GM21825 (cell line): ENCODE measurements at regions not wholly inside any gene's neighbourhood (a gene's known extent, or its start where the extent isn't known, plus 50 kb on each side); places are given as distances from the start of the nearest gene placed in this dataset.
"Not testable (repeated sequence)": the region's sequence is repeated elsewhere in the genome, so short reads cannot be mapped to it uniquely, and the experiment has no call there.

Source experiments
- ATAC-seq: cut with Tn5 transposase; IDR thresholded peaks from one replicate; pipeline ENCODE4 v1.9.1; 2021; ENCODE audit warnings: mild to moderate bottlenecking, moderate library complexity; ENCODE audit not compliant: unreplicated experiment

DNA sequence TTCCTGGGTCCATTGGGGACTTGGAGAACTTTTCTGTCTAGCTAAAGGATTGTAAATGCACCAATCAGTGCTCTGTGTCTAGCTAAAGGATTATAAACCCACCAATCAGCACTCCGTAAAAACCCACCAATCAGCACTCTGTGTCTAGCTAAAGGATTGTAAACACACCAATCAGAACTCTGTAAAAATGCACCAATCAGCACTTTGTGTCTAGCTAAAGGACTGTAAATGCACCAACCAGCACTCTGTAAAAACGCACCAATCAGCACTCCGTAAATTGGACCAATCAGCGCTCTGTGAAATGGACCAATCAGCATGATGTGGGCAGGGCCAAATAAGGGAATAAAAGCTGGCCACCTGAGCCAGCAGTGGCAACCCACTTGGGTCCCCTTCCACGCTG, 522.4 kb upstream of the LINC00305 start:
- not testable (repeated sequence) for ATAC-seq

DNA sequence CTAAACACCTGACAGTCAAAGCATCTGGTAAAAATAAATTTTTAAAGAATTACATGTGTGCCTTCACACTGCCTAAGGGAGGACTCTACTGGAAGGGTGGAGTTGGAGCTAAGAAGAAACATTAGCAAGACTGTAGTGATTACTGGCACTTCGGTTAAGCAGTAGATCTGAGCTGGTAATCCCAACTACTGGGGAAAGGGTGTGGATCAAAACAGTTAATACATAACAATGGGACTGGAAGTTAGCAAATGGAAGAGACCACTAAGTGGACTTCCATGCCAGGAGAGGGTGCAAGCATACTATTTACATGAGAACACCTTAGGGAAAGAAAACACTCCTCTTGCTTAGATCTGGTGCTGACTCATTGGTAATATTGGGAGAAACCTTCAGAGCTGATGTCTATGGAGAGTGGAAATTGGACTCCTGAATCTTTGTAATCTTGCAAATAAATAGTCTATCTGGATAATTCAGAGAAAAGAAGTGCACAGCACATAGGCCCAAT, 519.6 kb upstream of the LINC00305 start:
- no peak for ATAC-seq

DNA sequence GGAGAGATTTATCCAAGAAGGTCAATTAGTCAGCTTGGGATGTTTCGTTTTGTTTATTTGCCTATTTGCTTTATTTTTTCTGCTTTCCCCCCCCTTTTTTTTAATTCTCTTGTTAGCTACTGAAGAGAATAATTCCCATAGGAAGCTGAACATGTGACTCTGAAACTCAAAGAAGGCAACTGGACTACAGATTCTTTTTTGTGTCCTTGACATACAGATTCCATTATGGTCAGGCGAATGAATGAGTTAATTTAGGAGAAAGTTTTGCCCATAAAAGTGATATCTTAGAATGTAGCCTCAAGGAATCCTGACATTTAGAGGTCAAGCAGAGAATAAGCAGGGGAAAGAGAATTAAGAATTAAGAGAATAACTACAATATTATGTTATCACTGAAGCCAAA, 514.2 kb upstream of the LINC00305 start:
- no peak for ATAC-seq

DNA sequence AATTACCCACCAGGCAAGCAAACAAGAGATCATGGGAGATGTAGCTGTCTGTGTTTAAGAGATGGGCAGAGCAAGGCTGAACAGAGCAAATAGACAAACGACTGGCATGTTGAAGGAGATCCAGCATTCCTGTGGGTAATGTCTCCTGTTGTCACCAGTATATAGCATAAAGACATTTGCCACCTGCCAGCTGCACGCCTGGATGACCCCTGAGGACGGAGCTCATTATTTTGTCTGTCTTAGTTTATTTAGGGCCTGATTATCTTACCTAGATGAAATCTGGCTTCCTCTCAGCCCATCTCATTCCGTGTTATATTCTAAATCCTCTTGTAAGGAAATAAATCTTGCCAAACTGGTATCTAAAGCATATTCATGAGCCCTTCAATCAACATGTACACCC, 510.3 kb upstream of the LINC00305 start:
- ATAC-seq, result no peak

DNA sequence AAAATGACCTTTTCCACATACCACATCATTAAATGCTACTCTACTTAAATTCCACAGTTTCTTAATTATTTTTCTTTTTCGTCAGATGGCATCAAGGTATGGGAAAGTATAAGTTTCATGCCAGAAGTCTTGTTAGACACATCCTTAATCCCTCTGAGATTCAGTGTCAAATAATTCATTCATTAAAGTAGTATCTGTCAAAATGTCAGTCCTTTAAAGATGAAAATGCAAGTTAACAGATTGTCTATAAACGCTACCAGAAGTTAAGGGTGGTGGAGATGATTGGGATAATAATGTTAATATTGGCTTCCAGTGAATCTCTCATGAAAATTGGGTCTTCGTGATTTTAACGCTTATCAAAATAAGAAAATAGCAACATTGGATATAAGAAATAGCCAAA, 504.2 kb upstream of the LINC00305 start:
- ATAC-seq, result no peak

DNA sequence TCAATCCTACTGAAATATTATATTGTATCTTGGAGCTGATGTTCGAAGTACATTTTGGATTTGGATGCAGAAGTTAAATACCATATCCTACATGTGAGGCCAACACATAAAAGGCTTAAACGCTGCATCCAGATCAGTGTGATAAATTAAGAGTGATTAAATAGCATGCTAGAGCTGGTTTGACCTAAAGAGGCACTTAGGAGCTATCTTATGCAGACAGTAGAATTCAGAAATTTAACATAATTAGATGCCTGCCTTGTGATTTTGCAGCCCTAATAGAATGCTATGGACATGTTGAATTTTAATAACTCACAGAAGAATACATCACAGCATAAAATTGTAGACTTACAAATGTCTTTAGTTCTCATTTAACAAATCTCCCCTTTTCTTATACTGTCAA, 501.2 kb upstream of the LINC00305 start:
- ATAC-seq, result no peak

DNA sequence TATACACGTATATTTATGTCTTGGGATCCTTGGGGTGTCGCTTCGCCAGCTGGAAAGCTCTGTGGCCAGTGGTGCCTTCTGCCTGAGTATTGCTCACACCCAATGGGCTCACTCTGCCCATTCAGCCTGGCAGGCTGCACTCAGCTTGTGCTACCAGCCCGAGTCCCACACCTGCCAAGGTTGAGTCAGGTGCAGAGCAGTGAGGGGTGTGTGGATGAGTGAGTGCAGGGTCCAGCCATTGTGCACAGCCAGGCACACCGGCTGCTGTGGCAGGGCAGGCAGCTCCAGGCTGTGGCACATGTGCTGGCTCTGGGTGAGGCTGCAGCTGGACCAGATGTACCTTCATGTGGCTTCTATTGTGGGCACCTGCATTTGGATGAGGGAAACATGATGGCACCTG, 496.9 kb upstream of the LINC00305 start:
- ATAC-seq, result no peak

DNA sequence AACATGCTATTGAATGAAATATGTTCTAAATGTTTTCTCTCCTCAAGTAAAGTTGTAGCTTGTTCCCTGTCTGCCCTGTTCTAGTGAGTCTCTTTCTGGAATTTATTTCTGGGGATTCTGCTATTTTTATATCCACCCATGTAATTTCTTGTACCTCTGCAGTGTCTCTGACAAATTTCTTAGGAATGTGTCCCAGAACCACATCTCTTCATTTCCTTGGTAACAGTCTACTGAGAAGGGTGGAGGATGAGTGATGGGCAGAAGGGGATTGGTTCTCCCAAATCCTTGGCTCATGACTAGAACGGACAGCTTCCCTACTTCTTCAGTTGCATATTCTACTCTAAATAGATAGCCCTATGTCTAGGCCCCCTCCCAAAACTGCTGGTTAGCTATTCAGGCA, 490.6 kb upstream of the LINC00305 start:
- no peak for ATAC-seq

DNA sequence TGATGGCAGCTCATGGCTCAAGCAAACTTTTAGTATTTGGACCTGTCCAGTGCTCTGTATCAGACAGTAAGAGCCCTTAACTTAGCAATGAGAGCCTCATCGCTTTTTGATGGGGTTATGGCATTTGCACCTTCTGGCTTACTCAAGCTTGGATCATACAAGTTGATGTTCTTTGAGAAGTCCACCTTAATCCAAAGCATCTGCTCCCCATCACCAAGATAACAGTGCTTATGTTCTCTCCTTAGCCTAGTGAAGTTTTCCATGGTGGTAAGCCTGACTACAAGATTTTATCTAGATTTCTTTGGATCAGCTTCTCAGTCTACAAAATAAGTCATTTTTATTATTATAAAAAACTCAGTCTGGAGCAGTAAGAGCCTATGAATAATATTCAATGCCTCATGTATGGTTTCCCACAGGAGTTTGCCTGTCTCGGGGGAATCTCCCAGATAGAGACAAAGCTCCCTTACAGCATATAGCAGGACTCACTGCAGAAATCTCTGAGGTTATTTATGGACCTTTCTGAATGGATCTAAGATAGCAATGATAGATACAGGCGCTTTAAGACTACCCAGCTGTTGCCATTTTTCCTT, 472.2 kb upstream of the LINC00305 start:
- ATAC-seq, result no peak

DNA sequence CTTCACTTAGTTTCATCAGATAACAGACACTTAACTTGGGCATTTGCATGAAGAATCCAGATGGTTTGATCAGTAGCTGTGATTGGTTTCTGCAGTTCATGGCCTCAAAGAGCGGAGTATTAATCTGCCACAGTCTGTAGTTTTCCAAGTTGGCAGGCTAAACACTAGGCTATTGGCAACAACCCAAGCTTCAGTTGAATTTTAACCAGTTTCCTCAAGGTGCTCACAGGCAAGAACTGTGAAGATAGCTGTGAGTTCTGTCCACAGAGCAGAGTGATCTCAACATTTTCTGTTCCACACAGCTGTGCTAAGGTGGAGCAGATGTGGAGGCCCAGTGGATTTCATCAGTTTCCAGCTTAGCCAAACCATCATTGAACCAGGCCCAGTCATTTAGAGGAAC, 469.5 kb upstream of the LINC00305 start:
- no peak for ATAC-seq

DNA sequence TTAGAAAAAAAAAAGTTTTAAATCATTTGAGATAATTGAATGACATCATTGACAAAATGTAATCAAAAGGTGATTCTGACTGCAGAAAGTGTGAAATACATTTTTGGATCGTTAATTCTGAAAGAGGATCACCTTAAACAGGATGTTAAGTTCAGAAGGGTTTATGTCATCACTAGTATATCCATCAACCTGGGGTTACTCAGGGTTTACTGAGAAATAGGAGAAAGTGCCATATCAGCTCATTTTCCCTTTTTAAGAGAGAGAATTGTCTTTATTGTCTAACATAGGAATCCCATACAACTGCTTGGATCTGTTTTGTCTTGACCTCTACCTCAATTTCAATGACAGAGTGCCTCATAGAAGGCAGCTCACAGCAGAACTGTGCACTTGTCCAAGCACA, 466.1 kb upstream of the LINC00305 start:
- ATAC-seq, result no peak

DNA sequence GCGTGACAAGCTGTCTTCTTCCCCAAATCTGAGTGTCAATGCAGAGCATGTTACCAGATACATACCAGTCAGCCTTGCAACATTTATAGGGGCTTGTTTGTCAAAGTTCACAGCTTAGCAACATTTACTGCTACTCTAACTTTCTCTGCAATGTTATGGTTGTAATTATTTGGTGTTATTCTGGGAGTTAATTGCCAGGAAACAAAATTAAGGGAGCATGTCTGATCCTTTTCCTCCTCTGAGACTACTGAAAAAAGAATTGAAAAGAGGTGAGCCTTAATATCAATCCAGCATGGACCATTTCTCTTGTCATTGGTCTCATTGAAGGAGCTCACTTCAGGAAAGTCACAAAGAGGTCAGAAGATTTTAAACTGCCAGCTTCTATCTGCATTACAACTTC, 465.6 kb upstream of the LINC00305 start:
- no peak for ATAC-seq

DNA sequence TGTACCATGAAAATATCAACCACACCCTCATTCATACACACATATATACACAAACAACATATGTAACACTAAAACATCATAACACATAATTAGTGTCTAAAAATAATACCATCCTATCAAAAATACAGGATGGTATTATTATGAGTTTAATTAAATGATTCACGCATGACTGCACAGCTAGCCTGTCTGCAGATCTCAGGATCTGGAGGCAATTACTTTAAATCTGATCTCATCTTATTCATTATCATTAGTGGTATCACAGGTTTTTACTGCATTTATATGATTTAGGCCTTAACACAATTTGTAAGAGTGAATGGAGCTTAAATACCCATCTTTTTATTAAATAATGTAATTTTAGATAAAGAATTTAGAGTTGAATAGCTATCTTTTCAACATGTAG, 443.4 kb upstream of the LINC00305 start:
- ATAC-seq, result no peak

DNA sequence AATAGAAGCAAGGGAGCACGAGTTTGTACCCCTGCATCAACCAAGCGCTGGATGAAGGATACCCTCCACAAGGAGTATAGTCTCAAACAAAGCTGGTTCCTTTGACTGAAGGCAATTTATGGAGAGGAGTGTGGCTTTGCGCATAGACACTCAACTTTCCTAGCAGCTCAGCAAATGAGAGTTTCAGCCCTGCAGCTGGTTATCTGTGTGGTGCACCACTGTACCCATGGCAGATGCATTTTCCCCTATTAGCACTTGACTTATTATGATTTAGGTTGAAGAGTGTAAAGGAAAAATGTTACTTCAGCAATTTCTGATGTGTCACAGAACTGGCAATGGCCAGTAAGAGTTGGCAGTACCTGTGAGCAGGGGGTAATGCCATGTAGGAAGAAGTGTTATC, 440.1 kb upstream of the LINC00305 start:
- no peak for ATAC-seq

DNA sequence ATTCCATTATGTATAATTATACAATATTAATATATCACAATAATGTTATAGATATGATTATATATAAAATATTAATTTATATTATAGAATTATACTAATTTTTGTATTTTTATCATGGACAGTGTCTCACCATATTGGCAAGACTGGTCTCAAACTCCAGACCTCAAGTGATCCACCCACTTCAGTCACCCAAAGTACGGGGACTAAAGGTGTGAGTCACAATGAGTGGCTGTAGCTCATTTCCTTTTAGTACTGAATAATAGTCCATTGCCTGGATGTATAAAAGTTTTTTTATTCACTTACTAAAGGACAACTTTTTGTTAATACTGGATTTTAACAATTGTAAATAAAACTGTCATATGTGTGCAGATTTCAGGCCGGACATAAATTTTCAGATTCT, 417.6 kb upstream of the LINC00305 start:
- no peak for ATAC-seq

DNA sequence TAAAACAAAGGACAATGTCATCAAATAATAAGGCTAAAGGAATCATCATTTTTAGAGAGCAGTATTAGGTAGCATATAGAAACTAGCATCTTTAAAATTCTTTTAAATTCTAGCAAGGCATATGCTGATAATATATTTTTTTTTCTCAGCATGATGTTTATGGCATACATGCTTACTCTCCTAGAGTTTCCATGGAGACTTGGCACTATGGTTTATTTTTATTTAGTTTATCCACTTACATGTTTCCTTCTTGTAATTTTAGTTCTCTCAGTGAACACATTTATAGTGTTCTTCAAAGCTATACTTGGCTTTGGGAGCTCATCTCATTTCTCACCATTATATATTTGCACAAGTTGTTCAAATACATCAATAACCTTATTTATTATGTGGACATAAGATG, 413.8 kb upstream of the LINC00305 start:
- ATAC-seq, result no peak

DNA sequence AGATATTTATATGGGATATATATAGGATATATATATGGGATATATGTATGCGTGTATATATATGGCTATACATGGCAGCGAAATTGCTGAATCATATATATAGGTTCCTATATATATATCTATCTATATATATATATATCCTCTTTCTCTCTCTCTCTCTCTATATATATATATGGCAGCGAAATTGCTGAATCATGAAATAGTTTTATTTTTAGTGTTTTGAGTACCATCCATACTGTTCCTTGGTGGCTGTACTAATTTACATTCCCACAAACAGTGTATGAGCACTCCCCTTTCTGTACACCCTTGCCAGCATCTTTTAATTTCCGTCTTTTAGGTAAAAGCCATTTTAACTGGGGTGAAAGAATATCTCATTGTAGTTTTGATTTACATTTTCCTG, 397.6 kb upstream of the LINC00305 start:
- no peak for ATAC-seq

DNA sequence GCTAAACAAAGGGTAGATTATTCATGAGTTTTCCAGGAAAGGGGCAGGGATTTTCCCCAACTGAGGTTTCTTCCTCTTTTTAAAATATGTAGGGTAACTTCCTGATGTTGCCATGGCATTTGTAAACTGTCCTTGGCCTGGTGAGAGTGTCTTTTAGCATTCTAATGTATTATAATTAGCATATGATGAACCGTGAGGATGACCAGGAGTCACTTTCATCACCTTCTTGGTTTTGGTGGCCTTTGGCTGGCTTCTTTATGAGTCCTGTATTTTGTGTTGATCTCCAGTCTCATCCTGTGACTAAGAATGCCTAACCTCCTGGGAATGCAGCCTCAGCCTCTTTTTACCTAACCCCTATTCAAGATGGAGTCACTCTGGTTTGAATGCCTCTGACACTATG, 391.0 kb upstream of the LINC00305 start:
- no peak for ATAC-seq

DNA sequence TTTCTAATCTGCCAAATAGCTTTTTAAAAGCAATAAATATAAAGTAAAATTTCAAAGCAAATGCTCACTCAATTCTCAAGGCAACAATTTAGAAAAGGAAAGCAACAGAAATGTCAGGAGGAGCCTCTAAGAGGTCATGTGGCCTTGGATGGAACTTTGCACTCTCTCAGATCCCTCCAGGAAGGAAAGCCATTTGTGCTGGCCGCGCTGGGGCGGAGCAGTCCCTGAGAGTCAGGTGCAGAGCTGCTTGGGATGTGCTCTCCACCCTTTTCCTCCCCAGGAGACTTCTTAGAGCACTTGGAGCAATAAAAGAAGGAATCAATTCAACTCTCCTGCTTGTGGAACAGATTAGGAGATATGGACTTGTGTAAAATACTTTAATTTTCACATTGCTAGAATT, 379.8 kb upstream of the LINC00305 start:
- ATAC-seq, result no peak

DNA sequence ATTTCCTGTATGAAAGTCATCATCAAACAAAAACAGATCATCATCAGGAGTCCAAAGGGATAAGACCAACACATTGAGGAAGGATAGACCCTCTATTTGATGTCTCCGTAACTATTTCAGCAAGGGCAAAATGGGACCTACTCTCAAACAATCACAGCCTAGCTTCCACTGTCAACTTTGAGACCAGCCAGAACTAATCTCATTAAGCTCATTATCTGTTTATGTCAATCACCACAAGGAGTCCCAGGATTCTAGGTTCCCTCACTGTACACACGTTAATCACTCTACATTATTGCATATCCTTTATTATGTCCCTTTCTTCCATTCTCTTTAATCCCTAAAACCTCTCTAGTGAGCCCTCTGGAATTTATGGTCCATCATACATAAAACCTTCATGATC, 370.3 kb upstream of the LINC00305 start:
- no peak for ATAC-seq

DNA sequence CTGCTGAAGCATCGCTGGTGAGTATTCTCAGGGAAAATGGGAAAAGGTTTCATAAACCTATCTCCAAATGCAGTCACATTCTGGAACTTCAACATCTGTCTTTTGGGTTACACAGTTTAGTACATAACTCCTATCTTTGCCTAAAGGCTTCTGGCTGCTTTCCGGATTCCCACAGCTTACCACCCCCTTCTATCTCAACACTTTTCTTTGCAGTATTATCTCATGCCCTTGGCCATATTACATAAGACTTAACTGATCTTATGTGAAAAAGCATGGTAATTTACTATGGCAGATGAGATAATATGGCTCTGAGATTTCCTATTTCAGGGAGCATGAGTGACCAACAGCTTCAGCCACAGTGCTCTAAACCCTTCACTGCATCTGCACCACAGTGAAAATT, 369.3 kb upstream of the LINC00305 start:
- no peak for ATAC-seq

DNA sequence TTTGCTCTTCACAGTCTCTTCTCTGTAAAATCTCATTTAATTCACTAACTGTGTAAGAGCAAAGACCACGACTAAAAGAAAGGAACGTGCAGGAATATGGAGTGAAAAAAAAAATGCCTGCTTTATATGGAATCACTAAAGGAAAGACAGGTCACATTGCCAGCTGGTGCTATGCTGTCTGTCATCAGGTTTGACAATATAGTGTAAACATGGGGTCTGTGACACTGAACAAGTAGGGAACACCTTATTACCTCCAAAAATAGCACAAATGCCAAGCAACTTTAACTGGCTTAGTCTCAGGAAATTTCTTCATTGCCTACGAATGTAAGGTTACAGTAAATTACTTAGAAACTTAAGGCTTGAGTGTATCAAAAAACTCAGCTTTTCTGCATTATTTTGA, 364.5 kb upstream of the LINC00305 start:
- no peak for ATAC-seq

DNA sequence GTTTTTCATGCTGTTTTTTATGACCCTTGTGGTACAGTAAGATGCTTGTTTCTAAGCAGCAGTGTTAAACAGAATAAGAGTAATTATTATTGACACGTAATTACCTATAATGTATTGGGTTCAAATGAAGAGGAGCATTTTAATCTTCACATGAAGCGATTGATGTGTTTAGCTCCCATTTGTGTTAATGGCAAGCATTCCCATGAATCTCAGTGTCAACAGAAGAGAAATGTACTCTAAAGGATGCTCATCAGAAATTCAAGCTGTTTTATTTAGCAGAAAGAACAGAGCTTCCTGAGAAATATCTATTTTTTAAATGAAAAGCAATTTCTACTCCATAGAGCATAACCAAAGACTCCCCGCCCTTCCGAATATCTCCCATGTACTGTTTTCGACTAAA, 341.3 kb upstream of the LINC00305 start:
- ATAC-seq, result no peak

DNA sequence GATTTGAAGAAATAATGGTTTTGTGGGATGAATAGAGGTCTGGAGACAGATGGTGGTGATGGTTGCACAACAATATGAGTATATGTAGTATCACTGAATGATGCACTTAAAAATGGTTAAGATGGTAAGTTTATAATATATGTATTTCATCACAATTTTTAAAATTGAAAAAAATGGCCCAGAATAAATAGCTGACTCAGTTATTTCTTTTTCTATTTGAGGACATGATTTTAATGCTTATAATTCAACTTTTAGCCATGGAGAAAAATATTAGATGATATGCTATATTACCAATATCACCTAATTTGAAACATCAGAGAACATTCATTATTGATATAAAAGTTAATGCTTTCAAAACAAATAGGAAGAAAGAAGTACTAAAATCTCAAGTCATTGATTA, 339.8 kb upstream of the LINC00305 start:
- no peak for ATAC-seq
